DLD1 (cell line): ENCODE measurements at regions not wholly inside any gene's neighbourhood (a gene's known extent, or its start where the extent isn't known, plus 50 kb on each side); places are given as distances from the start of the nearest gene placed in this dataset.
"Not testable (repeated sequence)": the region's sequence is repeated elsewhere in the genome, so short reads cannot be mapped to it uniquely, and the experiment has no call there.

Experiments used
- in situ Hi-C: cut with HindIII; loops from 2 replicates; pipeline ENCODE4 v1.10.0; 2017; ENCODE audit warnings: low sequenced_read_pairs

- in situ Hi-C loops: no loop called here
These were observed 566.3 kb upstream of the CADM1 start for GRCh38 chr11:116070520-116070919.

DNA sequence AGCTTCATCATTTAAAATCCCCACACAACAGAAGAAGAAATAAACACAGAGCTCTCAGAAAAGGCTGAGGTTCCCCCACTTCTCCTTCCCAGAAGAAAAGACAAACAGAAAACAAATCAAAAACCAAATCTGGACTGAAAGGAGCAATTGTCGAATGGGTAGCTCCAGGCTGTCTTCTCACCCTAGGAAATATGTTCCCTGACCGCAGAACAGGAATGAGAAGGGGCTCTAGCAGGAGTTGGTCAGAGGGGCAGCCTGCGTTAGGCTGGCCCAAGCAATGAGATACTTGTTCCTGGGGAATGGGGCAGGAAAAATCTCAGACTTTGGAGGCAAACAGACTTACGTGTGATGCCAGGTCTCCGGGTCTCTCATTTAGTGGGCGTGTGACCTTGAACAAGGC lies 562.6 kb upstream of the CADM1 start:
- in situ Hi-C loops: no loop called here

DNA sequence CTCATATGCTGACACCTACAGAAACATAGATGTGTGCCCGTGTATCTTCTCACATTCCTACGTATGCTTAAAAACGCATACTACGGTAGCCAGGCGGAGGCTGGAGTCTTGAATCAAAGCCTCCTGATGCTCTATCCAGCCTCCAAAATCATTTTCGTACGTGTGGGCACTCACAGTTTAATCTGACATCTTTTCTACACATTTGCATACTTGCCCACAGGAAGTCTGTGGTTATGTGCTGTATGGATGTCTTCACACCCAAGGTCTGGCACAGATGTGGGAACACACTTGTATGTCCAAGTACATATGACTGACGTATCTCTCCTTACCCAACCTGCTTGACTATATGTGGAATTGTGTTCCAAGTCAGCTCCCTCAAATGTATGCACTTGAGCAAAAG lies 561.8 kb upstream of the CADM1 start:
- in situ Hi-C loops: no loop called here

DNA sequence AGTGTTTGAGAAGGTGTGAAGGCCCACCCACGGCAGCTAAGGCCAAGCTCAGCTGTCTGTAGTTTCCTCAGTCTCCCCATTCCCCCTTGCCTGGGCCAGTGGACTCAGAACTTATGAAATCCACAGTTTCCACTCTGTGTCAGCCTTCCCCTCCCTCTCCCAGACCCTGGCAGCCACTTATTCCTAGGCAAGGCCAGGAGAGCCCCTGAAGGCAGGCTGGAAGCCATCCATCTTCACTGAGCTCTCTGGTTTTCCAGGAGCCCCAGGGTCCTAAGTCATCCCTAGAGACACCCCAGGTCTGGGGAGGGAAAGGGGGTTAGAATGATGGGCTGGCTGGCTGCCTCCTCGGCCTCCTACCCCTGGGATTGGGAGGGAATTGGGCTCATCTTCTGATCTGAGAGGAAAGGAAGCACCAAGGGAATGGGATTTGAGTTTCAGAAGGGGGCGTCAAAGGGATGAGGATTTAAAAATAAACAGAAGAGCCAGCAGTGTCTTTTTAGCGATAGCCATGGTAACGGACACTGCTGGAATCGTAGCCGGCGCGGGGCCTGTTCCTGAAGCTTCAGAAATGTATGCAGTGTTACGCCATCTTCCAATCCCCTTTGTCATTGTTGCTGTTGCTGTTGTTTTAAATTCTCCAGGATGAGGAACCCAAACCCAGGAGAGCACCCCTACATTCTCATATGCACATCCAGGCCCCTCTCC lies 561.1 kb upstream of the CADM1 start:
- in situ Hi-C loops: no loop called here

DNA sequence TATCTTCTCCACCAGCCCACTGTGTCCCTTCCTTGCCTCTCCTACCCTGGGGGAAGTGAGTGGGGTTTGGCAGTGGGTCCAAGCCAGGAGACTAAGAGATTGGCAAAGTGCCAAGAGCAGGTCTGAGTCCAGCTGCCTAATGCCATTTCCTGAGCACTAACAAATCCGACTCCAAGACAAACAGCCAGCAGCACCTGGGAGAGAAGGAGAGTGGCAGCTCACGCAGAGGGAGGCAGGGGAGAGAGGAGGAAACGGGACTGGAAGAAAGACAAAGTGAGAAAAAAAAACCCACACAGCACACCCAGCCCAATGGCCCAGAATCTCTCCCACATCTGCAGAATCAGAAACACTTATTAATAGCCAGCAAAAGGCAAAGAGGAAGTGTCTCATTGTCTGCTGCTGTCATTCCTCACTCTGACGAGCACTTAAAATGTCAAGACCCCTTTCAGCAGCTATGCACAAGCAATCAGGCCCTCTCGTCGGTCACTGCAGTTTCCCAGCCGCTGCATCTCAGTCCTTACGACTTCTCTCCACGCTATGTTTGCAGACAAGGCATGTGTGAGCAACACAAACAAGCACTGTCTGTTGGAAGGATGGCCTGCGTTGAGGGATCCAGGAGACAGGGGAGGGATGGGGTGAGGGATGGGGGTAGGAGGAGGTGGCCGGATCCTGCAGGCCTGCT lies 558.4 kb upstream of the CADM1 start:
- in situ Hi-C loops: no loop called here

GRCh38 chr11:116062129-116062489 lies 557.9 kb upstream of the CADM1 start:
- in situ Hi-C loops: no loop called here

- in situ Hi-C loops: no loop called here
These were observed 557.1 kb upstream of the CADM1 start for GRCh38 chr11:116061322-116061721.

DNA sequence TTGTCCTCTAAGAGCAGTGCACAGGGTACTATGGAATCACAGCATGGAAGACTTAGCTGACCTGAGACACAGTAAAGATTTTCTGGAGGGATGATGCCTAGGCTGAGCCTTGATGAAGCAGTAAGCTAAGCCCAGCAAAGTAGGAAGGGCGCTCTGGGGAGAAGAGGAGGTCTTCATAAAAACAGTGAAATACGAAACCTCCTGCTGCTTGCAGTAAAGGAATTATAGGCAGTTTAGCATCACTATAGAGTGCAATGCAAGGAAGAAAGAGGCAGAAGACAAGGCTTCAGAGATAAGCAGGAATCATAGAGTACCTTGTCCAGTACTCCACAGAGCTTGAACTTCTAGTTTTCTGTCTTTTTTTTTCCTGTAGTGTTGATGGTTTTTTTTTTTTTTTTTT lies 555.7 kb upstream of the CADM1 start:
- in situ Hi-C loops: no loop called here

DNA sequence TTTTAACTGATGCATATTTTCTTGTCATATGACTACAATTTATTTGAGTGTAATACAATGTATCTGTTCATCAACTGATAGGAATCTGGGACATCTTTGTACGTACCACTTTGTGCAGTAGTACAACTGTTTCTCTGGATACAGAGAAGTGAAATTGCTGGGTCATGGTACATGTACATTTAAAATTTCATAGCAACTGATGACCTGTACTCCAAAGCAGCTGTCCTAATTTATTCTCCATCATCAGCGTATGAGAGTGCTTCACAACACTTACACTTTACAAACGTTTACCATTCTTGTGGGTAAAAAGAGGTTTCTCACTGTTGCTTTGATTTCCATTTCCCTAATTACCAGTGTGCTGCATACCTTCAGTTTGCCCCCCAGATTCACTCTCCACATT lies 552.8 kb upstream of the CADM1 start:
- in situ Hi-C loops: no loop called here

GRCh38 chr11:116055064-116055463 lies 550.8 kb upstream of the CADM1 start:
- in situ Hi-C loops: no loop called here

DNA sequence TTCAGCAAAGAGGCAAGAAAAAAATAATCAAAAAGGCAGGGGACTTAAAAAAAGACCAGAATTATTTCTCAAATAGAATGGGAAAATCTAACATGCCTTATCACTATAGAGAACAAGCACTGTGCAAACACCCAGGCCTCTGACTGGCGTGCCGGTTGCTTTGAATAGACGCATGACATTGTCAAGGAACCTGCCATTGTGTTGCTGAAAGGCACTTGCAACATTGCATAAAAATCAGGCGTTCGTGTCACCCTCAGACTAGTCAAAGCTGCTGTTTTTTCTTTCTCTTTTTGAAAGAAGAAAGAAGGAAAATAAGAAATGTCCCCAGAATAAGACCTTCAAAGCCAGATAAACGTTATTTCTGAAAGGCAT lies 549.3 kb upstream of the CADM1 start:
- in situ Hi-C loops: loop anchor here (5.0 kb wide), 1 partner anchor 76 kb away; no protein-coding TSS in a partner anchor

- in situ Hi-C loops: loop anchor here (5.0 kb wide), 1 partner anchor 76 kb away; no protein-coding TSS in a partner anchor
These were observed 548.7 kb upstream of the CADM1 start for GRCh38 chr11:116052603-116053547.

DNA sequence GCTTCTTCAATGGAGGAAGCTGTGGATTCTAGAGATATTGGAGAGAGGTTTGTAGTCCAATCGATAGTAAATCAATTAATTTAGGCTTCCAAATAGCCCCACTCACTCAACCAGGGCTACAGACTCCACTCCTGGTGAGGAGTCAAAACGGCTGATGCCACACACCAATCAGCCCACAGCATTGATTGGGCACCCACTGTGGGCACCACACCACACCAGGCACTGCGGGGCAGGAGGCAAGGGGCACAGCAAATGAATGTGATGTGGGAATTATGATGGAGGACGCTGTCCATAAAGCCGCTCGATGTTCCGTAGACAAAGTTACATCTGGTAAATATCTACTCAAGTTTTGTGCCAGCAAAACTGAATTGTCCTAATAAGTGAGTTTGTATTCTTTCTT lies 547.3 kb upstream of the CADM1 start:
- in situ Hi-C loops: loop anchor here (5.0 kb wide), 1 partner anchor 74 kb away; no protein-coding TSS in a partner anchor

GRCh38 chr11:116049383-116049782 lies 545.2 kb upstream of the CADM1 start:
- in situ Hi-C loops: no loop called here

DNA sequence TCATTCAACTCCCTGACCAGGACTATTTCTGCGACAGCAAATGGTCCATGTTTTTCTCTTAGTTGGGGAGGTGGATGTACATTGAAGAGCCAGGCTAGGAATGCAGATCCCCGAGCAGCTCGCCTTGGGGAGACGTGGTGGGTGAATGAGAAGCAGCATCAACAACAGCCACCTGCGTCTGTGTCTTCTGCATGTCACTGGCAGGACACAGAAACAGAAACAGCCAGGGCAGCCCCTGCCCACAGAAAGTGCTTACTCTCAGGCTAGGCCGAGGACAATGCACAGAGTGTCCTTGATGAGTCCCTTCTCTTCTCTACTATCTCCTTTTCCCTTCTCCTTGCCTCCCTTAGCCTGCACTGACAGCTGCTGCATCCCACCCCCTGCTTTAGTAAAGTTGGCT lies 541.9 kb upstream of the CADM1 start:
- in situ Hi-C loops: no loop called here

DNA sequence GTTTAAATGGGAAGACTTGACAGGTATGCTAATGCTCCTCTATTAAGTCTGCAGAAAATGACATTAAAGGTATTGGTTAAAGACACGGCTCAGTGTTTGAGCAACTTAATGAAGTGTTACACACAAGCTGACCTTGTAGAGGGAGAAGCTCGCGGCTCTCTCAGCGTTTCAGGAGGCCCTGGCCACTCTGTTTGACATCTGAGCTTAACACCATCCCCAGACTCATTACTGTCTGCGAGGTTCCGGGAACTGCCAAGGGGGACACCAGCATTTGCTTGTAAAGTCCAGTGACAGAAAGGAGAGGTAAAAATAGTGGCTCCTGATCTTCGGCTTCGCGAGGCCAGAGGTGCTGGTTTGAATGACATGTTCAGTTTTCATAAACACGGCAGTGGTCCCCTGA lies 540.7 kb upstream of the CADM1 start:
- in situ Hi-C loops: no loop called here

DNA sequence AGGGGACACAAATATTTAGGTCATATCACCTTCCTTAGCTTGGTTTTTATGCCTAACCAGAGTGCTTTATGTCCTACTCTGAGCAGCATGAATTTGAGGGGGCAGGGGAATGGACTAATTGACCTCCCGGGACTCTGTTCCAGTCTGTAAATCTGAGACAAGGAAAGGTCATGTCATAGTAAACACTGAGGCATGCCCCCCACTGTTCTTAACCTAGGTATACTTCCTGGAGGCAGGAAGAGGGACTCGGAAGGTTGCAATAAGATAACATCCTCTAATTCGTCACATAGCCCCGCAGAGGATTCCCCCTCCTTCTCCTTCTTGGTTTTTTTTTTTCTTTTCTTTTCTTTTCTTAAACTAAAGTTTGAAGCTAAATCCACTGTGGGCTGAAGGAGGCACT lies 540.3 kb upstream of the CADM1 start:
- in situ Hi-C loops: no loop called here

- in situ Hi-C loops: no loop called here
These were observed 539.6 kb upstream of the CADM1 start for GRCh38 chr11:116043857-116044256.

DNA sequence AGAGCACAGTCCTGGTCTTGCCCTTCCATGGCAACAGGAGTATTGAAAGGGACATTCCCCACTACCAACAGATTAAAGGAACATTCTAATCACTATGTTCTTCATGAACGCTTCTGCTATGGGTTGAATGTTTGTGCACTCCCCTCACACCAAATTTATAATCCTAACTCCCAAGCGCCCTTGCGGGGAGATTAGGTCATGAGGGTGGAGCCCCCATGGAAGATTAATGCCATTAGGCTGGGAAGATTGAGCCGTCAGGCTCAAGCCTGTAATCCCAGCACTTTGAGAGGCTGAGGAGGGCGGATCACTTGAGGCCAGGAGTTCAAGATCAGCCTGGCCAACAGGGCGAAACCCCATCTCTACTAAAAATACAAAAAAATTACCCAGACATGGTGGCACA lies 538.8 kb upstream of the CADM1 start:
- in situ Hi-C loops: not testable (repeated sequence)

DNA sequence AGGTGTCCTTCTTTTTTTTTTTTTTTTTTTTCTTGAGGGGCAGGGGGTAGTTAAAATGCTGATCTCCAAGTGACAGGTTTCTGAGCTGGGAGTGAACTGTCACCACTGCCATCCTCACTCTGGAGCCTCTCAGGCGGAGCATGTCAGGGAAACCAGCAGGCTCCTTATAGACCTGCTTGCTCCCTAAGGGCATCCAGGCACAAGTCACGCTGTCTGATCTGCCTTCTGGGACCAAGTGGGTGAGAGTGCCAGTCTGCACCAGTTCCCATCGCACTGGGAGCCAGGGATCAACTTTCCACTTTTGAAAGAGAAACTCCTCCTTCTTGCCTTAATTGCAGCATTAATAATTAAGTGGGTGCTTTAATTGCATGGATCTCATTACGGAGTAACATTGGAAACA lies 537.9 kb upstream of the CADM1 start:
- in situ Hi-C loops: no loop called here

DNA sequence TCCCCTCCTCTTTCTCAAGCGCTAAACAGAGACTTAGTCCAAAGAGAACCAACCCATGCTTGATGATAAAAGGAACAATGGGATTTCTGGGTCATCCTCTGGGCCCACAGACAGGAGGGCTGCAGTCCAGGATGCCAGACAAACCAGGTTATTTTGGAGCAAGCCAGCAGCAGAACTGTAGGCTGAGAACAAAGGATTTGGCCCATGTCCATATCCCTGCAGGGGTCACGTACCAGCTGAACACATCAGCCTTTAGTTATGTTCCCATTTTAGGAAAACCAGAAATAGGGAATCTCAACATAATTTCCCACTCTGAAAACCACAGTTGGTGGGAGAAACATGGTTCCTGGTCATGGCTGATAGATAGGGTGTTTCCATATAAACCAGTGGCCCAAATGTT lies 533.6 kb upstream of the CADM1 start:
- in situ Hi-C loops: no loop called here

DNA sequence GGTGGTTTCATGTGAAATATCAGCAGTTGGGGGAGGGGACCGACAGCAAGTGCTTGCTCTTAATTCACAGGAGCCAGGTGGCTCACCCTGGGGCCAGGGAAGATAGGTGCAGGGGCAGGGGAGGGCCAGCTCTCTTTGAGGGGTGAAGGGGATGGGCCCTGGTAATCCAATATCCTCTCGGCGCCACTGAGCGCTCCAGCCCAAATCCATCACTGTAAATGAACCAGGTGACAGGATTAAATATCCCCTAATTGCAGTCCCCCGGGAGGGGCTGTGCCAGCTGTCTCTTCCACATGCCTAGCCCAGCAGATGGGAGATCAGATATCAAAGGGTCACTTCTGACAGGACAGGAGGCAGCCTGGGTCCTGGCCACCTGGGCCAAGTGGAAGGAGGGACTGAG lies 531.8 kb upstream of the CADM1 start:
- in situ Hi-C loops: no loop called here
